Endothelial cell of hepatic sinusoid (primary cell): ENCODE measurements at regions not wholly inside any gene's neighbourhood (a gene's known extent, or its start where the extent isn't known, plus 50 kb on each side); places are given as distances from the start of the nearest gene placed in this dataset.
"Not testable (repeated sequence)": the region's sequence is repeated elsewhere in the genome, so short reads cannot be mapped to it uniquely, and the experiment has no call there.

ENCODE experiments used
- in situ Hi-C: cut with HindIII; loops from 2 replicates; pipeline ENCODE4 v1.10.0; 2017; ENCODE audit warnings: low sequenced_read_pairs

GRCh38 chr6:49284180-49284579 is 178.9 kb downstream of the MMUT start:
- in situ Hi-C loops: no loop called here

- in situ Hi-C loops: not testable (repeated sequence)
Observed at GRCh38 chr6:49274809-49275769, 188.0 kb downstream of the MMUT start.

GRCh38 chr6:49269190-49269589 is 193.9 kb downstream of the MMUT start:
- in situ Hi-C loops: no loop called here

DNA sequence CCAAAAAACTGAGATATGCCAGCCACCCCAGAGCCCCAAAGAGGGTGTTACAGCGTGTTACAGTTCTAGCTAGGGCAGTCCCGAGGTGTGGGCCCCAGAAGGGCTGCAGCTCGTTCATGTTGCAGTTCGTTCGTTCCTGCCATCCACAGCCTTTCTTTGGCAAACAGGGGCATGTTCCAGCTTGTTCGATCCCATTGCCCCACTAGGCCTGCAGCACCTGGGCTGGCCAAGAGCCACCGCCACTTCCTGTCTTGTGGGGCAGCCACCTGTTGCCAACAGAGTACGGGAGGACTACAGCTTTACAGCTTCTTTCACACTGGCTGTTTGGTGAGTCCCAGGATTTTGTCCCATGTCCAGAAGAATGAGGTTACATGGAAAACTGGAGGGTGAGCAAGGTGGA is 198.1 kb downstream of the MMUT start:
- in situ Hi-C loops: loop anchor here (5.0 kb wide), 1 partner anchor 87 kb away; no protein-coding TSS in a partner anchor

- in situ Hi-C loops: loop anchor here (5.0 kb wide), 1 partner anchor 88 kb away; no protein-coding TSS in a partner anchor
Observed at GRCh38 chr6:49264496-49264895, 198.6 kb downstream of the MMUT start.

GRCh38 chr6:49257549-49257948 is 205.5 kb downstream of the MMUT start:
- in situ Hi-C loops: no loop called here

DNA sequence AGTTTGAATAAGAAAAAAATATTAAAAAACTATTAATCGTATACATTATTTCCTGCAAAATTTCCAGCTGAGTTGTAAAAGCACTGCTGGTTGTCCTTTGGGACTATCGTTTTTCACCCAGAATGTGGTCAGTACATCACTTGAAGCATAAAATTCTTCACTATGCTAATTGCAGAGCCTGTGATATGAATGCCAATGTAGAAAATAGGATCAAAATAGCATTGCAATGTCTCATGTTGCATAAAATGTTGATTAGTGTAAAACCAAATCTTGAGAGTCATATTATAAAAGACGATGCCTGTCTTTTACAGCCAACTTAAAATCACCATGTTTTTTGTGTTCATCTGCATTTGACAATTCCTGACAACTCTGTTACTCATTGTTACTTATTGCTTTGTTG is 207.7 kb downstream of the MMUT start:
- in situ Hi-C loops: no loop called here

DNA sequence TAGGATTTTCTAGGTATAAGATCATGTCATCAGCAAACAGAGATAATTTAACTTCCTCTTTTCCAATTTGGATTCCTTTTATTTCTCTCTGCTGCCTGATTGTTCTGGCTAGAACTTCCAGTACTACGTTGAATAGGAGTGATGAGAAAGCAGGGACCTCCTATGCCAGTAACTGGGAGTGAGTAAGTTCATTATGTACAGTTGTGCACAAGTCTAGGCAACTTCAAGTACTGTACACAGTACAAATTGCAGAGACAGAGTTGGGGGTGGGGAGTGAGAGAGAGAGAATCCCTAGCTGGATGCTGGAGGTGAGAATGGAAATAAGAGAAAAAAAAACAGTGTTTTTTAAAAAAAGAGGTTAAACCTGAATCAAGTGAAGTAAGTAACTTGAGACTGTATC is 210.2 kb downstream of the MMUT start:
- in situ Hi-C loops: no loop called here

DNA sequence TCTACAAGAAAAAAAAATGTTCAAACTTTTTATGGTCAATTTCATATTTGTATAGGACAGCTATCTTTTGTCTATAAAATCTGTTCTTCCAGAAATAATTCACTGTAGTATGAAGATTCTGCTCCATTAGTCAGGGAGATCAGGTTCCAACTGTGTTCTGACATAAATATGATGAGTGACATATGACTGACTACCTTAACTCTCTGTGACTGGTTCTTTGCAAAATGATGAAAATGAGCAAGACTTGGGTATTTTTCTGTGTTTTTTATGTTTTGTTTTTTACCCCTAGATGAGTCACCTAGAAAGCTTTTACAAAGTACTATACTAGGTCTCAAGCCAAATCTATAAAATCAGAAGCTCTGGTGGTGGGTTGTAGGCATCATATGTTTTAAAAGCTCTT is 229.6 kb downstream of the MMUT start:
- in situ Hi-C loops: no loop called here

DNA sequence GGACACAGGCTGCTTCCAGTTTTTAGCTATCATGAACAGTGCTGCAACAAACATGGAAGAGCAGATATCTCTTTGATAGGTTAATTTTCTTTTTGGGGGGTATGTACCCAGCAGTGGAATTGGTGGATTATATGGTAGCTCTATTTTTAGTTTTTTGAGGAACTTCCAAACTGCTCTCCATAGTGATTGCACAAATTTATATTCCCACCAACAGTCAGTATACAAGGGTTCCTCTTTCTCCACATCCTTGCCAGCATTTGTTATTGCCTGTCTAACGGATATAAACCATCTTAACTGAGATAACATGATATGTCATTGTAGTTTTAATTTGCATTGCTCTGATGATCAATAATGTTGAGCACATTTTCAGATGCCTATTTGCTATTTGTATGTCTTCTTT is 237.6 kb downstream of the MMUT start:
- in situ Hi-C loops: no loop called here

- in situ Hi-C loops: no loop called here
Observed at GRCh38 chr6:49220293-49220692, 242.8 kb downstream of the MMUT start.

GRCh38 chr6:49205526-49205925 is 257.5 kb downstream of the MMUT start:
- in situ Hi-C loops: no loop called here

GRCh38 chr6:49202924-49203536 is 260.0 kb downstream of the MMUT start:
- in situ Hi-C loops: no loop called here

DNA sequence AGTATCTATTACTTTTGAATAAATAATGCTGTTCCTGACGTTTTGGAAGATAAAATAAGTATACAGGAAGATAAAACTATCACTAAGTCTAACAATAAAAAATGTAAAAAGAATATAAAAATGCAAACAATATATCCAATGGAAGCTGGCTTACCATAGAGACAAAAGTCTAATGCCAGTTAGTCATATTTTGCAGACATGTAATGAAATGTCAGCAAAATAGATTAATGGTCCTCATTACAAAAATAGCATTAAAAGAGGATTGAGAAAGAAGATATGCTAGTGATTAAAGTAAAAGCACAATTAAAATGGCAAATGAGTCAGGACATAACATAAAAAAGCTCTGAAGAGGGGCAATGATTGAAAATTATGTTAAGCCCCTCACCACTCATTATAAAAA is 265.0 kb downstream of the MMUT start:
- in situ Hi-C loops: no loop called here

DNA sequence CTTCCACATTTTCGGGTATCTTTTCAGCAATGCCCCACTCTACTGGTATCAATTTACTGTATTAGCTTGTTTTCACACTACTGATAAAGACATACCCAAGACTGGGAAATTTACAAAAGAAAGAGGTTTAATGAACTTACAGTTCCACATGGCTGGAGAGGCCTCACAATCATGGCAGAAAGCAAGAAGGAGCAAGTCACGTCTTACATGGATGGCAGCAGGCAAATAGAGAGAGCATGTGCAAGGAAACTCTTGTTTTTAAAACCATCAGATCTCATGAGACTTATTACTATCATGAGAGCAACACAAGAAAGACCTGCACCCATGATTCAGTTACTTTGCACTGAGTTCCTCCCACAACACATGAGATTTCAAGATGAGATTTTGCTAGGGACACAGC is 300.7 kb downstream of the MMUT start:
- in situ Hi-C loops: not testable (repeated sequence)

GRCh38 chr6:49155316-49155715 is 307.7 kb downstream of the MMUT start:
- in situ Hi-C loops: no loop called here

DNA sequence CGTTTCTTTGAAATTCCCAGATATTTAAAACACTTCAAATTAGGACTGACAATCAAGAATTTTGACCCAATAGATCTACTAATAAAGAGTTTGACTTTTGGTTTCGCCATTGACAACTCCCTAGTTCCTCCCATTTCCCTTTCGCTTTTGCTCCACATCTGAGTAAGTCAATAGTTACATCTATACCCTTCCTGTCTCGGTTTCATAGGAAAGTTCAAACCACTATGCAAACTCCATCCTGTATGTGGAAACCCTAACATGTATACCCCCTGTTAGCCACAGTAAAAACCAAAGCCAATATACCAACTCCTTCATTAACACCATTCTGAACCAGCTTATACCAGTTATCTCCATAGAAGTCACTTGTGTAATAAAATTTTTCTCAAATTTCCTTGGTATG is 311.1 kb downstream of the MMUT start:
- in situ Hi-C loops: no loop called here

DNA sequence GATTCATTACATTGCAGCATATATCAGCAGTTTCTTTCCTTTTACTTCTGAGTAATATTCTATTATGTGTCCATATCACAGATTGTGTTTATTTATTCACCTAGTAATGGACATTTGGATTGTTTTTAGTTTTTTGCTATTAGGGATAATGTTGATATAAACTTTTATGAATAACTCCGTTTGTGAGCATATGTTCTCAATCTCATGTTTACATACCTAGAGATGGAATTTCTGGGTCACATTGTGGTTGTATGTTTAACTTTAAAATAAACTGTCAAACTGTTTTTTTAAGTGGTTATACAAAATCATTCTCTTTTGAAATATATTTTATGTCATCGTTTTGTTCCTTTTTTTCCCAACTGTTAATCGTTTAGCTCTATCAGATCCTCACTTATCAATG is 311.6 kb downstream of the MMUT start:
- in situ Hi-C loops: no loop called here

DNA sequence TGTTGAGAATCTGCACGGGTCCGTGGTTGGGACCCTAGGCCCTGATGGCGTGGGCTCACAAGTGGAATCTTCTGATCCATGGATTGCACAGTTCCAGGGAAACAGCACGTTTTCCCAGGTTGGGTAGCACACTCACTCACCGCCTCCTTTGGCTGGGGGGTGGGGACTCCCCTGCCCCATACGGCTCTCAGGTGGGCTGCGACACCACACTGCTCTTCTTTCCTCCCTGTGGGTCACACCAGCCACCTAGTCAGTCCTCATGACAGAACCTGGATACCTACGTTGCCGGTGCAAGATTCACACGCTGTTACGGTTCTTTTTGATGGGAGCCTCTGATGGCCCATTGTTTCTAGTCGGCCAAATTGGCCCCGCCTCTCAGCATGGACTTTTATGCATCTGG is 312.0 kb downstream of the MMUT start:
- in situ Hi-C loops: no loop called here

GRCh38 chr6:49145280-49145679 is 317.8 kb downstream of the MMUT start:
- in situ Hi-C loops: no loop called here

GRCh38 chr6:49142421-49143151 is 320.5 kb downstream of the MMUT start:
- in situ Hi-C loops: no loop called here

DNA sequence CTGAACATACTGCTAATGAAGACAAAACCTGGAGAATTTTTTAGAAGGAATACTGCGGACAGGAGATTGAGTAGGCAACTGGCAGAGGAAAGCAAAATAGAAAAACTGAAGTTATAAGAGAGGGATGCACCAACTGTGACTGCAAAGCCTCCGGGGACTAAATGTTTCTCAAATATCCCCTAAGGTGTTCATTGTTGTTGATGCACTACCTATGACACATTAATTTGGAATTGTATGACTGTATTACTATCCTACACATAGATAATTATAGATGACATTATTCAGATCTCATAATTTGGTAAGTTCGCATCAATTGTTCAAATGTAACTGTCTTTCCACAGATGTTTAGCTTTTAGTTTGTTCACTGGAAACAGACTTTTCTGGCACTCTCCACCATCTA is 341.1 kb downstream of the MMUT start:
- in situ Hi-C loops: no loop called here
